K562 (cell line): ENCODE measurements at regions not wholly inside any gene's neighbourhood (a gene's known extent, or its start where the extent isn't known, plus 50 kb on each side); places are given as distances from the start of the nearest gene placed in this dataset.

Experiments
- CTBP1 ChIP-seq: fragments of 450-650 bp; IDR thresholded peaks from 2 replicates; pipeline ENCODE4 v1.6.1; 2016; ENCODE audit warnings: borderline replicate concordance
- DIDO1 ChIP-seq: fragments of 450-650 bp; IDR thresholded peaks from 2 replicates; pipeline ENCODE4 v1.6.1; 2016; ENCODE audit warnings: low read depth, missing biosample characterization, missing genetic modification characterization
- EGR1 ChIP-seq: fragments of 450-650 bp; conservative IDR thresholded peaks from 2 replicates; pipeline ENCODE4 v1.6.1; 2017; ENCODE audit warnings: mild to moderate bottlenecking
- HOXB6 ChIP-seq: fragments of 250-450 bp; sonication (Bioruptor Pico); IDR thresholded peaks from 2 replicates; pipeline ENCODE4 v1.5.1; 2022; ENCODE audit warnings: mild to moderate bottlenecking, borderline replicate concordance
- MIER1 ChIP-seq: fragments of 450-650 bp; IDR thresholded peaks from 2 replicates; pipeline ENCODE4 v1.6.1; 2016; ENCODE audit warnings: antibody characterized with exemption, mild to moderate bottlenecking, low read depth
- PRPF4 ChIP-seq: fragments of 200-400 bp; formaldehyde crosslinking; IDR thresholded peaks from one replicate; pipeline ENCODE4 v1.6.1; 2017; ENCODE audit warnings: low read length, low read depth, mild to moderate bottlenecking; ENCODE audit not compliant: insufficient read depth, poor library complexity, severe bottlenecking
- RBBP5 ChIP-seq: fragments of 200-600 bp; sonication (generic); IDR thresholded peaks from 2 replicates; pipeline ENCODE4 v1.6.1; 2012; ENCODE audit warnings: borderline replicate concordance, mild to moderate bottlenecking, low read length, control low read depth, inconsistent platforms; ENCODE audit not compliant: insufficient read depth, poor library complexity, severe bottlenecking
- SMARCA4 ChIP-seq: fragments of 450-650 bp; IDR thresholded peaks from 2 replicates; pipeline ENCODE4 v1.6.1; 2016
- SREBF2 ChIP-seq: sonication (generic); formaldehyde crosslinking; IDR thresholded peaks from 2 replicates; pipeline ENCODE4 v1.4.0; 2020; ENCODE audit warnings: mild to moderate bottlenecking, missing genetic modification reagents
- SRSF3 ChIP-seq: fragments of 200-400 bp; formaldehyde crosslinking; IDR thresholded peaks from 2 replicates; pipeline ENCODE4 v1.6.1; 2016; ENCODE audit warnings: mild to moderate bottlenecking, low read length, moderate library complexity; ENCODE audit not compliant: insufficient read depth
- ZBTB33 ChIP-seq: sonication (generic); formaldehyde crosslinking; IDR thresholded peaks from 2 replicates; pipeline ENCODE4 v1.8.1; 2023; ENCODE audit warnings: mild to moderate bottlenecking, missing genetic modification reagents
- ZBTB7A ChIP-seq: IDR thresholded peaks from 2 replicates; pipeline ENCODE4 v1.6.1; 2011; ENCODE audit warnings: low read depth, mild to moderate bottlenecking, low read length, moderate library complexity, borderline replicate concordance; ENCODE audit not compliant: control insufficient read depth
- ZNF239 ChIP-seq: fragments of 250-450 bp; sonication (Bioruptor Pico); IDR thresholded peaks from 2 replicates; pipeline ENCODE4 v1.4.0; 2020; ENCODE audit warnings: mild to moderate bottlenecking
- ZNF282 ChIP-seq: sonication (generic); formaldehyde crosslinking; IDR thresholded peaks from 2 replicates; pipeline ENCODE4 v1.8.1; 2023; ENCODE audit warnings: missing genetic modification reagents
- ZNF347 ChIP-seq: fragments of 450-650 bp; formaldehyde crosslinking; IDR thresholded peaks from 2 replicates; pipeline ENCODE4 v1.4.0; 2020; ENCODE audit warnings: low read depth, mild to moderate bottlenecking, moderate library complexity
- ZNF589 ChIP-seq: fragments of 200-800 bp; sonication (Bioruptor generic); IDR thresholded peaks from 2 replicates; pipeline ENCODE4 v1.6.1; 2016; ENCODE audit warnings: low read depth, missing genetic modification characterization, missing compliant biosample characterization
- ZNF695 ChIP-seq: fragments of 450-650 bp; formaldehyde crosslinking; IDR thresholded peaks from 2 replicates; pipeline ENCODE4 v1.4.0; 2020; ENCODE audit warnings: mild to moderate bottlenecking, moderate library complexity
- TF ChIP-seq, protein P1 (sequence below): IDR thresholded peaks from 2 replicates; pipeline ENCODE4 v1.6.1; 2016; ENCODE audit warnings: missing genetic modification characterization, missing compliant biosample characterization
- TF ChIP-seq, protein P2 (sequence below), 2 experiments: fragments of 450-650 bp; IDR thresholded peaks; 2 replicates each; pipeline ENCODE4 v1.6.1; 2018; ENCODE audit warnings: mild to moderate bottlenecking in 2 of 2, low read depth in 1 of 2; ENCODE audit not compliant: partially characterized antibody in 2 of 2
- TF ChIP-seq, protein P3 (sequence below): fragments of 250-450 bp; sonication (Bioruptor Pico); IDR thresholded peaks from 2 replicates; pipeline ENCODE4 v1.5.0; 2020; ENCODE audit warnings: mild to moderate bottlenecking, borderline replicate concordance

DNA sequence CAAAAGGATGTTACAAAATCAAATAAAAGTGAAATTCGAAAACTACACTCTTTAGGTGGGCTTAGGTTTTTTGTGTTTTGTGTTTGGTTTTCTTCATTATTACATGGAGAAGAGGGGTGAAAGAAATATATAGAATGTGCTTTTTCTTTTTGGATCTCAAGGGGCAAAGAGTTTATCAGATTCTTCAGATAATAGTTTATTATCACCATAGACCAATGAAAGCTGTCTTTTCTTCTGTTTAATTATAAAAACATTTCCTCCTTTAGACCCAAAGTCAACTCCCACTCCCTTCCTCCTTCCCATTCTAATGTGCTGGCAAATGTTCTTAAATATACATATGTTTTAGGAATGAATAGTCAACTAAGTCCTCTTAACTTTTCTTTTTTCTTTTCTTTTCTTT, 167.6 kb downstream of the AKR1D1 start (continued):
- no peak for TF ChIP-seq DIDO1 (tag)
- TF ChIP-seq ZNF282 (CRISPR knock-in tag): no peak
- TF ChIP-seq SRSF3: no peak
- TF ChIP-seq EGR1: no peak
- TF ChIP-seq ZNF589 (CRISPR knock-in tag): 0 out of 2 replicates have a peak, but pooled peaks have one; percentile 2
- no peak for TF ChIP-seq CTBP1
- TF ChIP-seq MIER1: 0 out of 2 replicates have a peak, but pooled peaks have one; percentile 14
- no peak for TF ChIP-seq ZBTB7A
- TF ChIP-seq RBBP5: no peak
- TF ChIP-seq, protein P1, sequence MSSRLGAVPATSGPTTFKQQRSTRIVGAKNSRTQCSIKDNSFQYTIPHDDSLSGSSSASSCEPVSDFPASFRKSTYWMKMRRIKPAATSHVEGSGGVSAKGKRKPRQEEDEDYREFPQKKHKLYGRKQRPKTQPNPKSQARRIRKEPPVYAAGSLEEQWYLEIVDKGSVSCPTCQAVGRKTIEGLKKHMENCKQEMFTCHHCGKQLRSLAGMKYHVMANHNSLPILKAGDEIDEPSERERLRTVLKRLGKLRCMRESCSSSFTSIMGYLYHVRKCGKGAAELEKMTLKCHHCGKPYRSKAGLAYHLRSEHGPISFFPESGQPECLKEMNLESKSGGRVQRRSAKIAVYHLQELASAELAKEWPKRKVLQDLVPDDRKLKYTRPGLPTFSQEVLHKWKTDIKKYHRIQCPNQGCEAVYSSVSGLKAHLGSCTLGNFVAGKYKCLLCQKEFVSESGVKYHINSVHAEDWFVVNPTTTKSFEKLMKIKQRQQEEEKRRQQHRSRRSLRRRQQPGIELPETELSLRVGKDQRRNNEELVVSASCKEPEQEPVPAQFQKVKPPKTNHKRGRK: peak; percentile 76
- no peak for TF ChIP-seq PRPF4
- no peak for TF ChIP-seq ZNF695 (CRISPR knock-in tag)
- TF ChIP-seq ZNF347: no peak
- TF ChIP-seq, protein P2, sequence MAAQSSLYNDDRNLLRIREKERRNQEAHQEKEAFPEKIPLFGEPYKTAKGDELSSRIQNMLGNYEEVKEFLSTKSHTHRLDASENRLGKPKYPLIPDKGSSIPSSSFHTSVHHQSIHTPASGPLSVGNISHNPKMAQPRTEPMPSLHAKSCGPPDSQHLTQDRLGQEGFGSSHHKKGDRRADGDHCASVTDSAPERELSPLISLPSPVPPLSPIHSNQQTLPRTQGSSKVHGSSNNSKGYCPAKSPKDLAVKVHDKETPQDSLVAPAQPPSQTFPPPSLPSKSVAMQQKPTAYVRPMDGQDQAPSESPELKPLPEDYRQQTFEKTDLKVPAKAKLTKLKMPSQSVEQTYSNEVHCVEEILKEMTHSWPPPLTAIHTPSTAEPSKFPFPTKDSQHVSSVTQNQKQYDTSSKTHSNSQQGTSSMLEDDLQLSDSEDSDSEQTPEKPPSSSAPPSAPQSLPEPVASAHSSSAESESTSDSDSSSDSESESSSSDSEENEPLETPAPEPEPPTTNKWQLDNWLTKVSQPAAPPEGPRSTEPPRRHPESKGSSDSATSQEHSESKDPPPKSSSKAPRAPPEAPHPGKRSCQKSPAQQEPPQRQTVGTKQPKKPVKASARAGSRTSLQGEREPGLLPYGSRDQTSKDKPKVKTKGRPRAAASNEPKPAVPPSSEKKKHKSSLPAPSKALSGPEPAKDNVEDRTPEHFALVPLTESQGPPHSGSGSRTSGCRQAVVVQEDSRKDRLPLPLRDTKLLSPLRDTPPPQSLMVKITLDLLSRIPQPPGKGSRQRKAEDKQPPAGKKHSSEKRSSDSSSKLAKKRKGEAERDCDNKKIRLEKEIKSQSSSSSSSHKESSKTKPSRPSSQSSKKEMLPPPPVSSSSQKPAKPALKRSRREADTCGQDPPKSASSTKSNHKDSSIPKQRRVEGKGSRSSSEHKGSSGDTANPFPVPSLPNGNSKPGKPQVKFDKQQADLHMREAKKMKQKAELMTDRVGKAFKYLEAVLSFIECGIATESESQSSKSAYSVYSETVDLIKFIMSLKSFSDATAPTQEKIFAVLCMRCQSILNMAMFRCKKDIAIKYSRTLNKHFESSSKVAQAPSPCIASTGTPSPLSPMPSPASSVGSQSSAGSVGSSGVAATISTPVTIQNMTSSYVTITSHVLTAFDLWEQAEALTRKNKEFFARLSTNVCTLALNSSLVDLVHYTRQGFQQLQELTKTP (IDR thresholded peaks at IDR 0.05; ENCODE audit: low read depth in 1 of 2, partially characterized antibody in 2 of 2): no peak
- TF ChIP-seq ZNF239: no peak
- no peak for TF ChIP-seq ZBTB33 (CRISPR knock-in tag)
- TF ChIP-seq SMARCA4: no peak
- TF ChIP-seq HOXB6 (CRISPR knock-in tag): no peak
- TF ChIP-seq SREBF2 (CRISPR knock-in tag): no peak
- TF ChIP-seq, protein P3, sequence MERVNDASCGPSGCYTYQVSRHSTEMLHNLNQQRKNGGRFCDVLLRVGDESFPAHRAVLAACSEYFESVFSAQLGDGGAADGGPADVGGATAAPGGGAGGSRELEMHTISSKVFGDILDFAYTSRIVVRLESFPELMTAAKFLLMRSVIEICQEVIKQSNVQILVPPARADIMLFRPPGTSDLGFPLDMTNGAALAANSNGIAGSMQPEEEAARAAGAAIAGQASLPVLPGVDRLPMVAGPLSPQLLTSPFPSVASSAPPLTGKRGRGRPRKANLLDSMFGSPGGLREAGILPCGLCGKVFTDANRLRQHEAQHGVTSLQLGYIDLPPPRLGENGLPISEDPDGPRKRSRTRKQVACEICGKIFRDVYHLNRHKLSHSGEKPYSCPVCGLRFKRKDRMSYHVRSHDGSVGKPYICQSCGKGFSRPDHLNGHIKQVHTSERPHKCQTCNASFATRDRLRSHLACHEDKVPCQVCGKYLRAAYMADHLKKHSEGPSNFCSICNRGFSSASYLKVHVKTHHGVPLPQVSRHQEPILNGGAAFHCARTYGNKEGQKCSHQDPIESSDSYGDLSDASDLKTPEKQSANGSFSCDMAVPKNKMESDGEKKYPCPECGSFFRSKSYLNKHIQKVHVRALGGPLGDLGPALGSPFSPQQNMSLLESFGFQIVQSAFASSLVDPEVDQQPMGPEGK (CRISPR knock-in tag): no peak
